HFFc6 (cell line): ENCODE measurements at regions not wholly inside any gene's neighbourhood (a gene's known extent, or its start where the extent isn't known, plus 50 kb on each side); places are given as distances from the start of the nearest gene placed in this dataset.
"Not testable (repeated sequence)": the region's sequence is repeated elsewhere in the genome, so short reads cannot be mapped to it uniquely, and the experiment has no call there.

ENCODE experiments used
- DNase-seq: peaks from one replicate; pipeline ENCODE4 v3.0.0-alpha.2; 2018
- H3K27ac Mint-ChIP-seq: 2 replicates; pipeline ENCODE4 v1.8.0; 2020; ENCODE audit warnings: mild to moderate bottlenecking, mixed read lengths
- H3K27me3 Mint-ChIP-seq: 2 replicates; pipeline ENCODE4 v1.8.0; 2021; ENCODE audit warnings: mild to moderate bottlenecking, moderate library complexity, mixed read lengths; ENCODE audit not compliant: insufficient read depth
- H3K36me3 Mint-ChIP-seq: 2 replicates; pipeline ENCODE4 v1.8.0; 2021; ENCODE audit warnings: low read depth, mixed read lengths
- H3K4me1 Mint-ChIP-seq: 2 replicates; pipeline ENCODE4 v1.8.0; 2020; ENCODE audit warnings: low read depth, mixed read lengths
- H3K4me3 Mint-ChIP-seq: 2 replicates; pipeline ENCODE4 v1.8.0; 2020; ENCODE audit warnings: mild to moderate bottlenecking, moderate library complexity, mixed read lengths
- H3K9me3 Mint-ChIP-seq: 2 replicates; pipeline ENCODE4 v1.8.0; 2020; ENCODE audit warnings: mild to moderate bottlenecking, mixed read lengths
- CTCF ChIP-seq: fragments of 200-600 bp; sonication (generic); IDR thresholded peaks from 2 replicates; pipeline ENCODE4 v1.5.0; 2021; ENCODE audit warnings: antibody characterized with exemption, mild to moderate bottlenecking

- no peak for TF ChIP-seq CTCF
- Mint-ChIP-seq H3K36me3 (peaks cover 6% of the 10 kb centered on the region), H3K4me3 (no peak overlapping the region), H3K27me3 (peaks cover 1% of the 10 kb centered on the region), H3K9me3 (peaks cover 18% of the 10 kb centered on the region), H3K27ac (no peak overlapping the region), H3K4me1 (peaks cover 52% of the 10 kb centered on the region)
- DNase-seq, result no peak
These were observed 482.6 kb downstream of the DMAC1 start for GRCh38 chr9:7316967-7317366.

GRCh38 chr9:7316166-7316795 is 483.3 kb downstream of the DMAC1 start:
- DNase-seq, result no peak
- Mint-ChIP-seq H3K4me3 (no peak overlapping the region), H3K27ac (no peak overlapping the region)

GRCh38 chr9:7315746-7316145 is 483.8 kb downstream of the DMAC1 start:
- no peak for TF ChIP-seq CTCF
- Mint-ChIP-seq H3K4me3 (no peak overlapping the region), H3K27me3 (peaks cover 1% of the 10 kb centered on the region), H3K27ac (no peak overlapping the region), H3K4me1 (peaks cover 41% of the 10 kb centered on the region), H3K9me3 (peaks cover 18% of the 10 kb centered on the region), H3K36me3 (peaks cover 6% of the 10 kb centered on the region)
- no peak for DNase-seq

More at GRCh38 chr9:7316166-7316795, 483.3 kb downstream of the DMAC1 start:
- no peak for TF ChIP-seq CTCF
- peaks cover 18% of the 10 kb centered on the region for H3K9me3 Mint-ChIP-seq
- peaks cover 6% of the 10 kb centered on the region for H3K36me3 Mint-ChIP-seq
- H3K4me1 Mint-ChIP-seq, result peaks cover 46% of the 10 kb centered on the region
- peaks cover 1% of the 10 kb centered on the region for H3K27me3 Mint-ChIP-seq

GRCh38 chr9:7315116-7315515 is 484.5 kb downstream of the DMAC1 start:
- TF ChIP-seq CTCF, result no peak
- Mint-ChIP-seq H3K27me3 (peaks cover 1% of the 10 kb centered on the region), H3K4me3 (no peak overlapping the region), H3K27ac (no peak overlapping the region), H3K4me1 (peaks cover 34% of the 10 kb centered on the region), H3K9me3 (peaks cover 21% of the 10 kb centered on the region), H3K36me3 (peaks cover 6% of the 10 kb centered on the region)
- DNase-seq, result no peak

- Mint-ChIP-seq H3K27ac (no peak overlapping the region), H3K4me3 (no peak overlapping the region), H3K36me3 (peaks cover 6% of the 10 kb centered on the region), H3K9me3 (peaks cover 38% of the 10 kb centered on the region), H3K27me3 (peaks cover 1% of the 10 kb centered on the region), H3K4me1 (peaks cover 19% of the 10 kb centered on the region; the same call in 1 of the 2 replicates)
- DNase-seq, result no peak
- TF ChIP-seq CTCF, result no peak
These were observed 486.2 kb downstream of the DMAC1 start for GRCh38 chr9:7313389-7313788.

GRCh38 chr9:7309051-7309450 is 490.5 kb downstream of the DMAC1 start:
- peaks cover 42% of the 10 kb centered on the region for H3K9me3 Mint-ChIP-seq
- not testable (repeated sequence) for H3K4me3 Mint-ChIP-seq, H3K36me3 Mint-ChIP-seq, H3K4me1 Mint-ChIP-seq, H3K27me3 Mint-ChIP-seq, H3K27ac Mint-ChIP-seq, DNase-seq
